IMR-90 (cell line): ENCODE measurements at regions not wholly inside any gene's neighbourhood (a gene's known extent, or its start where the extent isn't known, plus 50 kb on each side); places are given as distances from the start of the nearest gene placed in this dataset.
"Not testable (repeated sequence)": the region's sequence is repeated elsewhere in the genome, so short reads cannot be mapped to it uniquely, and the experiment has no call there.

Experiments used
- ATAC-seq: fragments of 200-7000 bp; cut with Tn5 transposase; 2 replicates; pipeline ENCODE4 v1.9.1; 2020; ENCODE audit warnings: low read depth, mild to moderate bottlenecking, moderate library complexity
- BruUV-seq: library from RNA; stranded (reverse); fragments of 400-500 nt; replicated peaks from 2 replicates; lab custom pipeline; 2021; lab: Mats Ljungman, UMichigan
- CTCF ChIA-PET: fragments of 300-600 bp; formaldehyde crosslinking; extraction: SDS; loops from one replicate; lab custom pipeline; 2021; ENCODE audit warnings: antibody characterized with exemption; lab: Yijun Ruan, JAX
- POLR2A ChIA-PET: fragments of 300-600 bp; sonication (Branson Sonifier 250); formaldehyde crosslinking; loops from one replicate; lab custom pipeline; 2022; ENCODE audit warnings: antibody characterized with exemption; ENCODE audit not compliant: unreplicated experiment; lab: Charles Lee
- DNase-seq: peaks from one replicate; pipeline ENCODE4 v3.0.0; 2013
- H2AFZ ChIP-seq: replicated peaks from 2 replicates; pipeline ENCODE3; 2013; ENCODE audit warnings: low read length, mild to moderate bottlenecking; ENCODE audit not compliant: poor library complexity
- H2AK5ac ChIP-seq: 2 replicates; pipeline ENCODE4 v1.6.1; 2013; ENCODE audit warnings: low read depth, low read length, inconsistent platforms
- H2AK9ac ChIP-seq: replicated peaks from 2 replicates; pipeline ENCODE3; 2013; ENCODE audit warnings: mild to moderate bottlenecking, low read depth, low read length, moderate library complexity; ENCODE audit not compliant: poor library complexity
- H2BK120ac ChIP-seq: 2 replicates; pipeline ENCODE4 v1.6.1; 2013; ENCODE audit warnings: low read depth, low read length, inconsistent platforms
- H2BK15ac ChIP-seq: 3 replicates; pipeline ENCODE4 v1.6.1; 2013; ENCODE audit warnings: low read depth, low read length, inconsistent platforms
- H2BK20ac ChIP-seq: 2 replicates; pipeline ENCODE4 v1.6.1; 2013; ENCODE audit warnings: low read depth, mild to moderate bottlenecking, inconsistent platforms, low read length, moderate library complexity
- H2BK5ac ChIP-seq: 2 replicates; pipeline ENCODE4 v1.6.1; 2013; ENCODE audit warnings: mild to moderate bottlenecking, low read depth, low read length, inconsistent platforms; ENCODE audit not compliant: poor library complexity, severe bottlenecking
- H3K14ac ChIP-seq: replicated peaks from 2 replicates; pipeline ENCODE4 v1.6.1; 2013; ENCODE audit warnings: low read depth, low read length, inconsistent platforms
- H3K18ac ChIP-seq: 2 replicates; pipeline ENCODE4 v1.6.1; 2013; ENCODE audit warnings: low read depth, low read length, control low read depth
- H3K23ac ChIP-seq: 2 replicates; pipeline ENCODE4 v1.6.1; 2013; ENCODE audit warnings: low read depth, low read length, inconsistent platforms
- H3K27ac ChIP-seq: 2 replicates; pipeline ENCODE4 v1.5.1; 2013; ENCODE audit warnings: mild to moderate bottlenecking, control low read depth, low read length; ENCODE audit not compliant: insufficient read depth
- H3K27me3 ChIP-seq: 2 replicates; pipeline ENCODE4 v1.6.1; 2013; ENCODE audit warnings: low read length; ENCODE audit not compliant: control insufficient read depth, insufficient read depth
- H3K36me3 ChIP-seq: 2 replicates; pipeline ENCODE4 v1.6.1; 2013; ENCODE audit warnings: low read length, mixed read lengths; ENCODE audit not compliant: control insufficient read depth, insufficient read depth
- H3K4ac ChIP-seq: 2 replicates; pipeline ENCODE4 v1.6.1; 2013; ENCODE audit warnings: low read depth, low read length, inconsistent platforms
- H3K4me1 ChIP-seq: 2 replicates; pipeline ENCODE4 v1.6.1; 2013; ENCODE audit warnings: low read length, mixed read lengths; ENCODE audit not compliant: control insufficient read depth, insufficient read depth
- H3K4me2 ChIP-seq: 2 replicates; pipeline ENCODE4 v1.6.1; 2013; ENCODE audit warnings: low read depth, mild to moderate bottlenecking, control low read depth, low read length, moderate library complexity
- H3K4me3 ChIP-seq: 2 replicates; pipeline ENCODE4 v1.5.1; 2013; ENCODE audit warnings: low read depth, mild to moderate bottlenecking, control low read depth, low read length, moderate library complexity; ENCODE audit not compliant: insufficient read depth
- H3K56ac ChIP-seq: 2 replicates; pipeline ENCODE4 v1.6.1; 2013; ENCODE audit warnings: low read length, inconsistent platforms; ENCODE audit not compliant: insufficient read depth; ENCODE audit errors: extremely low read depth
- H3K79me1 ChIP-seq, 2 experiments: 2 replicates each; pipeline ENCODE4 v1.6.1; 2013; ENCODE audit warnings: low read length in 2 of 2, inconsistent platforms in 1 of 2, low read depth in 1 of 2
- H3K9ac ChIP-seq: 2 replicates; pipeline ENCODE4 v1.6.1; 2013; ENCODE audit warnings: low read depth, low read length, control low read depth
- H3K9me1 ChIP-seq: 2 replicates; pipeline ENCODE4 v1.6.1; 2013; ENCODE audit warnings: low read length, inconsistent platforms; ENCODE audit not compliant: insufficient read depth
- H3K9me3 ChIP-seq: 2 replicates; pipeline ENCODE4 v1.6.1; 2013; ENCODE audit warnings: low read length; ENCODE audit not compliant: control insufficient read depth, insufficient read depth
- H4K20me1 ChIP-seq: 2 replicates; pipeline ENCODE4 v1.6.1; 2013; ENCODE audit warnings: low read length, inconsistent platforms; ENCODE audit not compliant: insufficient read depth
- H4K5ac ChIP-seq: 2 replicates; pipeline ENCODE4 v1.6.1; 2013; ENCODE audit warnings: mild to moderate bottlenecking, low read depth, low read length, control low read depth
- H4K8ac ChIP-seq, 2 experiments: 2 replicates each; pipeline ENCODE4 v1.6.1; 2013; ENCODE audit warnings: low read depth in 2 of 2, low read length in 2 of 2, control low read depth in 1 of 2, inconsistent platforms in 1 of 2
- H4K91ac ChIP-seq: 2 replicates; pipeline ENCODE4 v1.6.1; 2013; ENCODE audit warnings: low read depth, low read length, inconsistent platforms; ENCODE audit not compliant: insufficient read depth
- BHLHE40 ChIP-seq: fragments of 150-350 bp; IDR thresholded peaks from 2 replicates; pipeline ENCODE4 v1.6.1; 2016; ENCODE audit warnings: mild to moderate bottlenecking, low read depth, low read length
- CEBPB ChIP-seq: IDR thresholded peaks from 2 replicates; pipeline ENCODE4 v1.6.1; 2012; ENCODE audit warnings: low read depth, low read length, improper control_type of control experiment
- MAFK ChIP-seq: IDR thresholded peaks from 2 replicates; pipeline ENCODE4 v1.6.1; 2012; ENCODE audit warnings: low read depth, low read length, improper control_type of control experiment
- MXI1 ChIP-seq: IDR thresholded peaks from 2 replicates; pipeline ENCODE4 v1.6.1; 2012; ENCODE audit warnings: low read depth, mild to moderate bottlenecking, low read length, moderate library complexity, borderline replicate concordance
- NFE2L2 ChIP-seq: fragments of 150-350 bp; IDR thresholded peaks from 2 replicates; pipeline ENCODE4 v1.6.1; 2016; ENCODE audit warnings: low read depth, mild to moderate bottlenecking, low read length
- WGBS, 2 experiments: methylation state at CpG; one replicate each; pipeline versions ENCODE4 v1.1.5 to v1.1.7; 2013; ENCODE audit warnings: missing lambda C conversion rate in 2 of 2; ENCODE audit not compliant: insufficient read length in 1 of 2; ENCODE audit errors: extremely low coverage in 2 of 2; 5-methylcytosine and 5-hydroxymethylcytosine counted together
- dilution Hi-C: fragments of 300-500 bp; cut with HindIII; formaldehyde crosslinking; loops from one replicate; pipeline ENCODE4 v1.14.3; 2018; ENCODE audit warnings: low sequenced_read_pairs; ENCODE audit not compliant: unreplicated experiment
- in situ Hi-C: fragments of 300-500 bp; cut with MboI; formaldehyde crosslinking; loops from 3 replicates; pipeline ENCODE4 v1.14.3; 2019; ENCODE audit warnings: low sequenced_read_pairs, inconsistent platforms, mixed read lengths
- intact Hi-C: fragments of 100-400 bp; cut with micrococcal nuclease; formaldehyde crosslinking; loops from 2 replicates; pipeline ENCODE4 v1.10.0; 2022
- TF ChIP-seq, protein P1 (sequence below): fragments of 150-350 bp; IDR thresholded peaks from 2 replicates; pipeline ENCODE4 v1.6.1; 2017; ENCODE audit warnings: mild to moderate bottlenecking, antibody characterized with exemption, low read length, low read depth

DNA sequence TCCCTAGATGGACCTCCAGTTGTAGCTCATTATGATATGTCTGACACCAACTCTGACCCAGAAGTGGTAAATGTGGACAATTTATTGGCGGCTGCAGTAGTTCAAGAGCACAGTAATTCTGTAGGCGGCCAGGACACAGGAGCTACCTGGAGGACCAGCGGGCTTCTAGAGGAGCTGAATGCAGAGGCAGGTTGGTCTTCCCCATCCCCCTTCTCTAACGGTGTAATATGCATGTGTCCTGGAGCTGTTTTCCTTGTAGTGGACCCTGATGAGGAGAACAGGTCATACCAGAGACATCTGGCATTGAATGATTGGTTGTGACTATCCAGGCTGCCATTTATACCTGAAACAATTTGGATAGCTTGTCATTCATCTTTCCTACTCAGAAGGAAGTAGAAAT lies 135.8 kb downstream of the HAUS1 start:
- peaks cover 3% of the 10 kb centered on the region for H3K4me1 ChIP-seq
- H2BK20ac ChIP-seq = no peak overlapping the region
- H3K4me3 ChIP-seq = no peak overlapping the region
- peaks cover 8 to 49% of the 10 kb centered on the region in 2 experiments for H3K79me1 ChIP-seq
- no peak overlapping the region for H4K91ac ChIP-seq
- WGBS, 2 experiments = no CpG with 5 or more reads among the region's 4 CpGs
- peaks cover 2% of the 10 kb centered on the region; the same call in 1 of the 2 replicates for H3K36me3 ChIP-seq
- ChIA-PET POLR2A (no interaction called here), CTCF (interaction anchor here (1.7 kb wide), 1 partner anchor 41 kb away, joined by 5 read pairs; no protein-coding TSS in a partner anchor)
- dilution Hi-C loops = no loop called here
- H2BK15ac ChIP-seq = no peak overlapping the region
- H3K4ac ChIP-seq = no peak overlapping the region
- no peak overlapping the region for H3K23ac ChIP-seq
- H2BK120ac ChIP-seq = no peak overlapping the region
- no TSS peak for BruUV-seq
- DNase-seq (no peak), ATAC-seq (no peak)
- no peak overlapping the region for H3K27ac ChIP-seq
- no peaks in the 10 kb centered on the region for H3K27me3 ChIP-seq
- H3K9me3 ChIP-seq = no peaks in the 10 kb centered on the region
- no peak overlapping the region for H2AFZ ChIP-seq
- in situ Hi-C loops = no loop called here
- H3K18ac ChIP-seq = no peak overlapping the region
- H3K14ac ChIP-seq = no peak overlapping the region
- TF ChIP-seq MAFK = no peak
- no peak for TF ChIP-seq MXI1
- TF ChIP-seq, protein P1, sequence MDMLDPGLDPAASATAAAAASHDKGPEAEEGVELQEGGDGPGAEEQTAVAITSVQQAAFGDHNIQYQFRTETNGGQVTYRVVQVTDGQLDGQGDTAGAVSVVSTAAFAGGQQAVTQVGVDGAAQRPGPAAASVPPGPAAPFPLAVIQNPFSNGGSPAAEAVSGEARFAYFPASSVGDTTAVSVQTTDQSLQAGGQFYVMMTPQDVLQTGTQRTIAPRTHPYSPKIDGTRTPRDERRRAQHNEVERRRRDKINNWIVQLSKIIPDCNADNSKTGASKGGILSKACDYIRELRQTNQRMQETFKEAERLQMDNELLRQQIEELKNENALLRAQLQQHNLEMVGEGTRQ = no peak
- TF ChIP-seq BHLHE40 = no peak
- TF ChIP-seq NFE2L2 = no peak
- TF ChIP-seq CEBPB = no peak
- peaks cover 4% of the 10 kb centered on the region; the same call in 1 of the 2 replicates for H3K9me1 ChIP-seq
- H3K9ac ChIP-seq = no peak overlapping the region
- H2BK5ac ChIP-seq = no peak overlapping the region
- intact Hi-C loops = no loop called here
- H2AK5ac ChIP-seq = no peak overlapping the region; the same call in 1 of the 2 replicates
- no peak overlapping the region for H3K56ac ChIP-seq
- no peak overlapping the region for H4K5ac ChIP-seq
- no peaks in the 10 kb centered on the region; the same call in 1 of the 2 replicates for H4K20me1 ChIP-seq
- no peak overlapping the region for H4K8ac ChIP-seq
- no peak overlapping the region for H3K4me2 ChIP-seq
- H2AK9ac ChIP-seq = no peak overlapping the region

DNA sequence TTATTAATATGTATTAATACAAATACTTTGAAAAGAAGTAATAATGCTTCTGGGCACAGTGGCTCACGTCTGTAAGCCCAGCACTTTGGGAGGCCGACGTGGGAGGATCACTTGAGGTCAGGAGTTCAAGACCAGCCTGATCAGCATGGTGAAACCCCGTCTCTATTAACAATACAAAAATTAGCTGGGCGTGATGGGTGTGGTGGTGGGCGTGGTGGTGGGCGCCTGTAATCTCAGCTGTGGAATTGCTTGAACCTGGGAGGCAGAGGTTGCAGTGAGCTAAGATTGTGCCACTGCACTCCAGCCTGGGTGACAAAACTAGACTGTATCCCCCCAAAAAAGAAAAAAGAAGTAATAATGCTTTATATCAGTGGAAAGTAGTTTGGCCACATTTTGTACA lies 137.2 kb downstream of the HAUS1 start:
- dilution Hi-C loops, in situ Hi-C loops: not testable (repeated sequence)
- WGBS, 2 experiments = no CpG with 5 or more reads among the region's 7 CpGs

More for the DNA sequence above, 137.2 kb downstream of the HAUS1 start:
- H3K4me3 ChIP-seq, H4K5ac ChIP-seq, H3K9ac ChIP-seq, CTCF ChIA-PET, H4K8ac ChIP-seq, POLR2A ChIA-PET, H2BK15ac ChIP-seq, ATAC-seq, H3K27me3 ChIP-seq, H4K91ac ChIP-seq, intact Hi-C loops, H3K56ac ChIP-seq, H3K23ac ChIP-seq, H2AK9ac ChIP-seq, H2BK5ac ChIP-seq, H3K9me3 ChIP-seq, H3K4me2 ChIP-seq, H2AK5ac ChIP-seq, H2BK20ac ChIP-seq, H2AFZ ChIP-seq, H3K36me3 ChIP-seq, BruUV-seq, H3K9me1 ChIP-seq, H3K27ac ChIP-seq, H3K4me1 ChIP-seq, DNase-seq, H3K4ac ChIP-seq, H4K20me1 ChIP-seq, H3K14ac ChIP-seq, H3K18ac ChIP-seq, H2BK120ac ChIP-seq: not testable (repeated sequence)
- peaks cover 14 to 50% of the 10 kb centered on the region in 2 experiments for H3K79me1 ChIP-seq
